B cell (primary cell): ENCODE measurements at regions not wholly inside any gene's neighbourhood (a gene's known extent, or its start where the extent isn't known, plus 50 kb on each side); places are given as distances from the start of the nearest gene placed in this dataset.

Experiments used
- ATAC-seq: fragments of 200-7000 bp; cut with Tn5 transposase; one replicate; pipeline ENCODE4 v1.10.0; 2021; ENCODE audit warnings: low read depth, mild to moderate bottlenecking, moderate number of reproducible peaks, moderate library complexity
- CTCF ChIA-PET: fragments of 350-600 bp; sonication (Branson Sonifier 250); formaldehyde crosslinking; loops from one replicate; lab custom pipeline; 2021; ENCODE audit warnings: antibody characterized with exemption, inconsistent platforms; lab: Charles Lee
- POLR2A ChIA-PET: fragments of 350-600 bp; sonication (Branson Sonifier 250); formaldehyde crosslinking; loops from one replicate; lab custom pipeline; 2021; ENCODE audit warnings: antibody characterized with exemption; lab: Charles Lee
- DNase-seq: peaks from one replicate; pipeline ENCODE4 v3.0.0; 2013
- H2AFZ ChIP-seq: 2 replicates; pipeline ENCODE4 v1.6.1; 2012; ENCODE audit warnings: mild to moderate bottlenecking, low read depth, low read length; ENCODE audit not compliant: insufficient read depth, poor library complexity, severe bottlenecking
- H3K27ac ChIP-seq, 2 donors: 1 replicate in 1 of 2; 2 replicates in 1 of 2; pipeline ENCODE4 v1.5.1; 2012 to 2013; ENCODE audit warnings: low read length in 2 of 2, mild to moderate bottlenecking in 2 of 2, moderate library complexity in 1 of 2
- H3K27me3 ChIP-seq, 4 experiments: fragments of 200-600 bp in 1 of 4; sonication (generic) in 1 of 4; replicated peaks in 1 of 4; 1 replicate in 2 of 4; 2 replicates in 2 of 4; pipeline versions ENCODE4 v1.6.1 to v1.7.0; 2013 to 2016; ENCODE audit warnings: low read length in 3 of 4, mild to moderate bottlenecking in 2 of 4, mixed read lengths in 1 of 4, moderate library complexity in 1 of 4; ENCODE audit not compliant: insufficient read depth in 4 of 4, control insufficient read depth in 3 of 4; ENCODE audit errors: control extremely low read depth in 1 of 4
- H3K36me3 ChIP-seq, 2 experiments: replicated peaks in 1 of 2; 1 replicate in 1 of 2; 2 replicates in 1 of 2; pipeline versions ENCODE4 v1.6.1 to v1.7.1; 2013; ENCODE audit warnings: low read length in 1 of 2; ENCODE audit not compliant: insufficient read depth in 2 of 2, control insufficient read depth in 1 of 2; ENCODE audit errors: control extremely low read depth in 1 of 2, extremely low read depth in 1 of 2
- H3K4me1 ChIP-seq, 2 donors: fragments of 200-600 bp in 1 of 2; sonication (generic) in 1 of 2; 1 replicate in 1 of 2; 2 replicates in 1 of 2; pipeline versions ENCODE4 v1.5.1 to v1.6.1; 2013 to 2017; ENCODE audit warnings: low read length in 2 of 2; ENCODE audit not compliant: control insufficient read depth in 2 of 2, insufficient read depth in 2 of 2
- H3K4me2 ChIP-seq: replicated peaks from 2 replicates; pipeline ENCODE3; 2012; ENCODE audit warnings: mild to moderate bottlenecking, low read depth, low read length; ENCODE audit not compliant: poor library complexity, severe bottlenecking
- H3K4me3 ChIP-seq, 5 experiments: fragments of 200-600 bp in 1 of 5; sonication (generic) in 1 of 5; 1 replicate in 3 of 5; 2 replicates in 2 of 5; pipeline versions ENCODE4 v1.5.1 to v1.7.0; 2011 to 2016; ENCODE audit warnings: low read length in 4 of 5, mild to moderate bottlenecking in 4 of 5, low read depth in 2 of 5, control low read depth in 1 of 5, moderate library complexity in 1 of 5; ENCODE audit not compliant: insufficient read depth in 1 of 5; ENCODE audit errors: control extremely low read depth in 1 of 5, extremely low read depth in 1 of 5
- H3K79me2 ChIP-seq: fragments of 200-600 bp; sonication (generic); one replicate; pipeline ENCODE4 v1.6.0; 2016; ENCODE audit warnings: low read length; ENCODE audit not compliant: control insufficient read depth, insufficient read depth
- H3K9ac ChIP-seq: fragments of 200-600 bp; sonication (generic); 2 replicates; pipeline ENCODE4 v1.6.1; 2017; ENCODE audit warnings: mild to moderate bottlenecking, low read length, moderate library complexity
- H3K9me3 ChIP-seq, 3 donors: one replicate each; pipeline versions ENCODE4 v1.6.1 to v1.7.1; 2013; ENCODE audit warnings: low read length in 2 of 3; ENCODE audit not compliant: control insufficient read depth in 2 of 3, insufficient read depth in 1 of 3; ENCODE audit errors: control extremely low read depth in 1 of 3
- H4K20me1 ChIP-seq: 2 replicates; pipeline ENCODE4 v1.6.0; 2012; ENCODE audit warnings: mild to moderate bottlenecking, low read length; ENCODE audit not compliant: insufficient read depth, control insufficient read depth, poor library complexity, severe bottlenecking
- H3K27ac Mint-ChIP-seq: one replicate; pipeline ENCODE4 v1.8.0; 2021; ENCODE audit warnings: mixed read lengths
- H3K27me3 Mint-ChIP-seq: one replicate; pipeline ENCODE4 v1.8.0; 2021; ENCODE audit warnings: mixed read lengths
- H3K4me1 Mint-ChIP-seq: one replicate; pipeline ENCODE4 v1.8.0; 2021; ENCODE audit warnings: mixed read lengths
- H3K4me3 Mint-ChIP-seq: one replicate; pipeline ENCODE4 v1.8.0; 2021; ENCODE audit warnings: mixed read lengths
- H3K9me3 Mint-ChIP-seq: one replicate; pipeline ENCODE4 v1.8.0; 2022; ENCODE audit warnings: mixed read lengths; ENCODE audit not compliant: insufficient read depth
- CTCF ChIP-seq: fragments of 200-600 bp; IDR thresholded peaks from one replicate; pipeline ENCODE4 v1.8.0; 2022; ENCODE audit warnings: antibody characterized with exemption, mild to moderate bottlenecking
- EZH2 ChIP-seq: IDR thresholded peaks from 2 replicates; pipeline ENCODE4 v1.6.1; 2012; ENCODE audit warnings: borderline replicate concordance, low read depth, mild to moderate bottlenecking, moderate library complexity, low read length; ENCODE audit not compliant: insufficient read depth, poor library complexity, severe bottlenecking
- WGBS: methylation state at CpG from one replicate; pipeline ENCODE4 v1.1.5; 2013; ENCODE audit warnings: missing lambda C conversion rate; ENCODE audit not compliant: insufficient coverage; 5-methylcytosine and 5-hydroxymethylcytosine counted together
- intact Hi-C: fragments of 100-400 bp; cut with micrococcal nuclease; formaldehyde crosslinking; loops from one replicate; pipeline ENCODE4 v1.10.0; 2022

GRCh38 chr2:166831930-166832329 is 56.4 kb upstream of the XIRP2 start:
- Histone ChIP-seq H4K20me1 (no peaks in the 10 kb centered on the region), H3K36me3 (no peaks in the 10 kb centered on the region), H2AFZ (no peak overlapping the region), H3K4me2 (no peak overlapping the region), H3K4me3 (no peak overlapping the region), H3K27ac (no peak overlapping the region), H3K27me3 (no peaks in the 10 kb centered on the region), H3K9me3 (no peaks in the 10 kb centered on the region), H3K9ac (no peak overlapping the region), H3K79me2 (no peaks in the 10 kb centered on the region), H3K4me1 (no peaks in the 10 kb centered on the region)
- H3K4me1 Mint-ChIP-seq, result no peaks in the 10 kb centered on the region
- 75% methylated on average over 1 of the region's 4 CpGs for WGBS
- no peak for DNase-seq
- no peak for TF ChIP-seq CTCF
- TF ChIP-seq EZH2, result no peak
- H3K4me3 Mint-ChIP-seq, result no peak overlapping the region
- ChIA-PET CTCF (no interaction called here), POLR2A (no interaction called here)
- no peaks in the 10 kb centered on the region for H3K9me3 Mint-ChIP-seq
- no peaks in the 10 kb centered on the region for H3K27me3 Mint-ChIP-seq
- no peak for ATAC-seq
- H3K27ac Mint-ChIP-seq, result no peak overlapping the region
- intact Hi-C loops, result no loop called here

GRCh38 chr2:166825914-166826313 is 62.4 kb upstream of the XIRP2 start:
- no peak overlapping the region for H3K4me3 ChIP-seq
- H2AFZ ChIP-seq, result no peak overlapping the region
- no peaks in the 10 kb centered on the region for H3K9me3 Mint-ChIP-seq
- POLR2A ChIA-PET, result no interaction called here
- H3K27me3 ChIP-seq, result no peaks in the 10 kb centered on the region
- no peaks in the 10 kb centered on the region for H3K4me1 ChIP-seq
- CTCF ChIA-PET, result no interaction called here
- intact Hi-C loops, result no loop called here
- H4K20me1 ChIP-seq, result no peaks in the 10 kb centered on the region
- no peaks in the 10 kb centered on the region for H3K79me2 ChIP-seq
- no peak overlapping the region for H3K4me2 ChIP-seq
- H3K4me1 Mint-ChIP-seq, result no peaks in the 10 kb centered on the region
- no peak for TF ChIP-seq EZH2
- TF ChIP-seq CTCF, result no peak
- DNase-seq, result no peak
- no peaks in the 10 kb centered on the region for H3K36me3 ChIP-seq
- no peaks in the 10 kb centered on the region for H3K27me3 Mint-ChIP-seq
- H3K27ac Mint-ChIP-seq, result no peak overlapping the region
- no peak for ATAC-seq
- H3K27ac ChIP-seq, result no peak overlapping the region
- H3K9me3 ChIP-seq, result no peaks in the 10 kb centered on the region
- H3K4me3 Mint-ChIP-seq, result no peak overlapping the region
- no peak overlapping the region for H3K9ac ChIP-seq
